HT1080 (cell line): ENCODE measurements at regions not wholly inside any gene's neighbourhood (a gene's known extent, or its start where the extent isn't known, plus 50 kb on each side); places are given as distances from the start of the nearest gene placed in this dataset.
"Not testable (repeated sequence)": the region's sequence is repeated elsewhere in the genome, so short reads cannot be mapped to it uniquely, and the experiment has no call there.

ENCODE experiments used
- DNase-seq: peaks from one replicate; pipeline ENCODE4 v3.0.0-alpha.2; 2015; ENCODE audit warnings: low read depth

- not testable (repeated sequence) for DNase-seq
These were observed 106.0 kb downstream of the SPATA18 start for GRCh38 chr4:52157071-52157470.

GRCh38 chr4:52157641-52158316 is 106.7 kb downstream of the SPATA18 start:
- peak; percentile 36 for DNase-seq

- DNase-seq, result no peak
These were observed 109.8 kb downstream of the SPATA18 start for GRCh38 chr4:52160859-52161258.

- no peak for DNase-seq
These were observed 113.0 kb downstream of the SPATA18 start for GRCh38 chr4:52164116-52164515.

- DNase-seq, result no peak
These were observed 121.1 kb downstream of the SPATA18 start for GRCh38 chr4:52172166-52172565.

GRCh38 chr4:52173470-52174045 is 122.5 kb downstream of the SPATA18 start:
- DNase-seq, result no peak

- no peak for DNase-seq
These were observed 136.5 kb downstream of the SPATA18 start for GRCh38 chr4:52187603-52188002.

- no peak for DNase-seq
These were observed 140.9 kb downstream of the SPATA18 start for GRCh38 chr4:52192001-52192400.

GRCh38 chr4:52192721-52193135 is 141.6 kb downstream of the SPATA18 start:
- peak; percentile 10 for DNase-seq

GRCh38 chr4:52195869-52196268 is 144.8 kb downstream of the SPATA18 start:
- DNase-seq, result no peak

GRCh38 chr4:52196606-52197130 is 145.6 kb downstream of the SPATA18 start:
- no peak for DNase-seq

GRCh38 chr4:52197306-52197705 is 146.2 kb downstream of the SPATA18 start:
- DNase-seq, result no peak

- DNase-seq, result no peak
These were observed 147.2 kb downstream of the SPATA18 start for GRCh38 chr4:52198294-52198693.

GRCh38 chr4:52199574-52200338 is 148.7 kb downstream of the SPATA18 start:
- peak; percentile 76 for DNase-seq

GRCh38 chr4:52200339-52200725 is 149.2 kb downstream of the SPATA18 start:
- no peak for DNase-seq

- peak; percentile 14 for DNase-seq
These were observed 150.6 kb downstream of the SPATA18 start for GRCh38 chr4:52201715-52202114.

GRCh38 chr4:52202251-52202779 is 151.2 kb downstream of the SPATA18 start:
- DNase-seq, result no peak

- DNase-seq, result peak; percentile 31
These were observed 151.8 kb downstream of the SPATA18 start for GRCh38 chr4:52202931-52203330.

GRCh38 chr4:52203351-52203750 is 152.2 kb downstream of the SPATA18 start:
- no peak for DNase-seq

GRCh38 chr4:52204921-52205320 is 153.8 kb downstream of the SPATA18 start:
- DNase-seq, result no peak

GRCh38 chr4:52207146-52207545 is 156.0 kb downstream of the SPATA18 start:
- DNase-seq, result not testable (repeated sequence)

GRCh38 chr4:52212702-52213101 is 161.6 kb downstream of the SPATA18 start:
- DNase-seq, result no peak
